DMS53 treated with DMSO at 0.1 percent for 48 hours (cell line): ENCODE measurements at regions not wholly inside any gene's neighbourhood (a gene's known extent, or its start where the extent isn't known, plus 50 kb on each side); places are given as distances from the start of the nearest gene placed in this dataset.
"Not testable (repeated sequence)": the region's sequence is repeated elsewhere in the genome, so short reads cannot be mapped to it uniquely, and the experiment has no call there.

Experiments
- DNase-seq: peaks from one replicate; lab custom pipeline; 2025; ENCODE audit not compliant: unreplicated experiment; lab: John Stamatoyannopoulos, UW

DNA sequence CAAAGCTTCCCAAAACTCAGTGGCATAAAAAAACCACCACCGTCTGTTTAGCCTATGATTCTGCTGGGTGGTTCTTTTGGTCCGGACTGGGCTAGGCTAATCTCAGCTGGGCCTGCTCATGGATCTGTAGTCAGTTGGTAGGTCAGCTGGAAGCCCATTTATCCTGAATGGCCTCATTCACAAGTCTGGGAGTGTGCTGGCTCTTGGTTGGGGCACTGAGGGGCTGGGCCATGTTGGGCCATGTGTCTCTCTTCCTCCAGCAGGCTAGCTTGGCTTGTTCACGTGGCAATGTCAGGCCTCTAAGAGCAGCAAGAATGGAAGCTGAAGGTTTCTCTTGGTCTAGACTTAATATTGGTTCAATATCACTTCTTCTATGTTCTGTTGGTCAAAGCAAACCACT, 95.7 kb upstream of the HS6ST1 start:
- DNase-seq: no peak

DNA sequence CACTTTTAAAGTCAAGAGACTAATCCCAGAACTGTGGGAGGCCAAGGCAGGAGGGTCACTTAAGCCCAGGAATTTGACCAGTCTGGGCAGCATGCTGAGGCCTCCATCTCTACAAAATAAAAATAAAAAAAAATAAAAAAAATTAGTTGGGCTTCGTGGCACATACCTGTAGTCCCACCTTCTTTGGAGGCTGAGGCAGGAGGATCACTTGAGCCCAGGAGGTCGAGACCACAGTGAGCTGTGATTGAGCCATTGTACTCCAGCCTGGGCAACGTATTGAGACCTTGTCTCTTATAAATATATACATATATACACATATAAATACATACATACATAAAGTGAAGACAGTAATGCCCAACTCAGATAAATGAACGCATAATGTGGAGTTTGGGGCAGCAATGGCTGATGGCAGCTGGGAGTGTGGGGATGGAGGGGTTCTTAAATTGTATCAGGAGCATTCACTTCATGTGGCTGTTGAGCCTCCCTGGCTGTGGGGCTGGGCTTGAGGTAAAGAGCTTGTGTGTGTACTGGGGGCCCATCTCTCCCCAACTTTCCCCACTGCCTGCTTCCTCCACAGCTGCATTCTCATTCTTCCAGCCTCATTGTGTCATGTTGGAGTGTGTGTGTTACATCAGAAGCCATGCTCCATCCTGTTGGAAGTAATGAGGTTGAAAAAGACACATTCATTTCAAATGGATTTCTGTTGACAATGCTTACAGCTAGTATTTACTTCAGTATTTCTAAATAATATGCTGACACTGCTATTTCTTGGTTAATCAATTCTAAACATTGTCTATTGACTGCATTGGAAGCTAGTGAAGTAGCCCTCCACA, 96.5 kb upstream of the HS6ST1 start:
- DNase-seq: no peak

DNA sequence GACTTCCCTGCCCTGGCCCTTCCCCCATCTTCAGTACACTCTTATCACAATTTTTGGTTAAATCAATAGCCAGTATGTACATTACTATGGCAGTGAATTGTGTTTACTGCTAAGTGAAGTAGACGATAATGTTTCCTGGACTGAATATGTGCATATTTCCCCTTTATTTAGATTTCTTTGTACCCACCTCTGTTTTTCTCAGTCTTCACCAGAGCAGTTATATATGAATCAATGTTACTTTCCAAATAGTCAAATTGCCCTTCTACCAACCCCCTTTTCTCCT, 97.1 kb upstream of the HS6ST1 start:
- DNase-seq: no peak

DNA sequence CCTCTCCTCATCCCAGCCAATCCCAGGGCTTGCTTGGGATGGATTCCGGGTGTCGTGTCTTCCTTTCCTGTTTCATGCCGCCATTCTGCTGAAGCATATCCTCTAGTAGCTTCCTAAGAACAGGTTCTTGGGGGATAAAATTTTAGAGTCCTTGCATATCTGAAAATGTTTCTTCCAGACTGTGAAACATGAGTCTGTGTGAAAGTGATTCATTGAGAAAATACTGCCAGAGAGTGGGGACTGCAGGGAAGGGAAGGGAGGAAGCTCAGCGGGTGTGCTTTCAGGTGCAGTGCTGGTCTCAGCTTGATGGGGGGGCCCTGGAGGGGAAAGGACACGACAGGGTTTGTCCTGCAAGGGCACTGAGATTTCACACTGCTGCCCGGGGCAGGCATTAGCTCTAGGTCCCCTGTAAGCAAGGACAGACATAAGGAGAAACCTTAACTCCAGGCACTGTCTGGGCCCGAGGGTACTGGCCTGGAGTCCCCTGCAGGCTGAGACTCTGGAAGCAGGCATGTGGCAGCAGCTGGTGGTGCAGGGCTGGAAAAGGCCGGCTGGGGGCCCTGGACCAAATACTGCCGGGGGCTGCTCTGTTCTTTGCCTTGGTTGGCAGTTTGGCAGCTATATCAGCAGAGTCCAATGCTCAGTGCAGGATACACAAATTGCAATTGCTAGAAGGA, 97.6 kb upstream of the HS6ST1 start:
- DNase-seq: no peak

GRCh38 chr2:128416806-128417205, 98.1 kb upstream of the HS6ST1 start:
- DNase-seq: no peak

GRCh38 chr2:128417264-128417663, 98.6 kb upstream of the HS6ST1 start:
- not testable (repeated sequence) for DNase-seq

DNA sequence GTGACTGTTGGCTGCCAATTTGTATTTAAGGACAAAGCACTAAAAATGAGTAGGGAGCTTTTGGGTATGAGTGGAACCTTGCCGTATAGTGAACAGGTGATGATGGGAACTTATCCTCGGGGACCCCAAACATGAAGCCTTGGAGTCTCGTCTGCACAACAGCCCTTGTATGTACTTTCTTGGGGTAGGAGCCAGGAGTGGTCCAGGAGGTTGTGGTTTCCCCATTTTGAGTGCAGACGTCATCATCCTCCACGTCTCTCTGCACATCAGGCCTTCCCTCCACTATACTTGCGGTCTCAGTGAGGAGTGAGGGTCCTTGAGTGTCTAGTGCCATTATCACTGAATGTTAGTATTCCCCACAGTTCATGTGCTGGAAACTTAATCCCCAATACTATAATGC, 101.5 kb upstream of the HS6ST1 start:
- DNase-seq: no peak

DNA sequence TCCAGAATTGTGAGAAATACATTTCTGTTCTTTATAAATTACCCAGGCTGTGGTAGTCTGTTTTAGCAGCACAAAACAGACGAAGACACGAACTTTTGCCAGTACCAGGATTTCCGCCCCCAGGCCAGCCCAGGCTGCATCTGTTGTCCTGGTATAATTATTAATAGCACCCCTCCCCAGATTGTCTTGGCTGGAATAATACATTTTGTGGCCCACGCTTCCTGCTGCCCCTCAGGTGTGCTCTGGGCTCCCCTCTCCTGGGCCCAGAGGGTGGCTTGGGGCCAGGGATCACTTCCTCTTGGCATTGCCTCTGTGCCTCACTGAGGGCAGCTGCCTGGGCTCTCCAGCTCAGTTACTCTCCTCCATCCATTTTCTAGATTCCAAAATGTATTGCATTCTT, 102.1 kb upstream of the HS6ST1 start:
- no peak for DNase-seq

DNA sequence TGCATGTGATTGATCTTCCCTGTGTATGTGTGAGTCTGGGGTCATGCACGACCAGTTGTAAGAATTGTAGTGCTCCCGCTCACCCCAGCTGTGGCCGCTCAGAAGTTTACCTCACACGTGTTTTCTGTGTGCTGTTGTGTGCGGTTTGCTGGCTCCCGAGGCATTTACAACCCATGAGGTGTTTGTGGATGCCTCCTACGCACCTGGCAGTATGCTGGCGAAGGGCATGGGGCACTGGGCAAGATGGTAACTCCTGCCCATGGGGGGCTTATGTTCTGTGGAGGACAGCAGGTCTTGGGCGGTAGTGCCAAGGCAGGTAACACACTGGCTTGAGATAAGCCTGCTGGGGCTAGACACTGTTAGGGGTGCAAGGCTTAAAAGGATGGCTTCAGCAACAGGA, 102.6 kb upstream of the HS6ST1 start:
- DNase-seq: no peak

- DNase-seq: no peak
Measured at GRCh38 chr2:128421861-128422311, 103.2 kb upstream of the HS6ST1 start.

DNA sequence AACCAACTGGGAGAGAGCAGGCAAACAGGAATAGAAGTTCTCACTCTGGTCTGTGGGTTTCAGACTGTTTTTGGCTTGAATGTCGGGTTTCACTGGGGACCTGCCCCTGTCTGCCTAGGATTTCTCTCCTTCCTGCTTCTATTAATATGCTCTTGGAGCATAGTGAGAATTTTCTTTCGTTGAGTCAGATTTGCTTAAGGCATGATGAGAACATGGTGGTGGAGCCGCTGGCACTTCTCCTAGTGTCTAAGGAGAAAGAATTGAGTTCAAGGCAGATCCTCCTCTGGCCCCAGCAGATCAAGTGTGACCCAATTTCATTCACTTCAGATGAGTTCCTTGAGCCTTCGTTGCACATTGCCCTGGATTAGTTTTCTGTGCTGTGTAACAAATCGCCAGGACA, 103.9 kb upstream of the HS6ST1 start:
- no peak for DNase-seq

DNA sequence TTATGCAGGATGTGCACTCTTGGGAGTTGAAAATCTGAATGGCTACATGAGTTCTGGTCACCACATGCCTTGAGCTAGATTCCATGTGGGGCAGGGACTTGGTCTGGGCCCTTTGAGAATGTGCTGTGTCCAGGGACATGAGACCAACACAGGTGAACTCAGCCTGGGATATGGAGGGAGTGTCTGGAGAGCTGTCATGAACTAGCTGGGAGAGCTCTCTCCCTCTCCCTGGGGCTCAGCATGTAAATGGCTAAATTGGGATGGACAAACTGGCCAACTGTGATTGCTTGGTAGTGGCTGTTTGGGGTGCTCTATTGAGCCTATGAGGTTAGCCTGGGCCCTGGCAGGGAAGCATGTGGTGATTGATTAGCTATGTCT, 105.1 kb upstream of the HS6ST1 start:
- DNase-seq: no peak

- no peak for DNase-seq
Measured at GRCh38 chr2:128424406-128425171, 105.9 kb upstream of the HS6ST1 start.

DNA sequence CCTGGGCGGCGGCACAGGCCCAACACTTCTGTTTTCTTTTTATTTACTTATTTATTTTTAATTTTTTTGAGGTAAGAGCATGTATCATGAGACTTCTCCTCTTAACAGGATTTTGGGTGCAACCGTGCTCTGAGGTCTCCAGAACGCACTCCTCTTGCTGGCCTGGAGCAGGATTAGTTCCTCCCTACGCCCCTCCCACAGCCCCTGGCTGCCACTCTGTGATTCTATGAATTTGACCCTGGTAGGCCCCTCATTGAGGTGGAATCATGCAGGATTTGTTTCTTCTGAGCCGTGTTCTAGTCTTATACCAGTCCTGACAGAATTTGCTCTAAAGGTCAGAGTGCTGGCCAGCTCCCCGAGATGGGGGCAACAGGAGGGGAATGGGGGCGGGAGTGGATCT, 106.5 kb upstream of the HS6ST1 start:
- DNase-seq: no peak

- no peak for DNase-seq
Measured at GRCh38 chr2:128425731-128426620, 107.3 kb upstream of the HS6ST1 start.

- no peak for DNase-seq
Measured at GRCh38 chr2:128427413-128427755, 108.7 kb upstream of the HS6ST1 start.

DNA sequence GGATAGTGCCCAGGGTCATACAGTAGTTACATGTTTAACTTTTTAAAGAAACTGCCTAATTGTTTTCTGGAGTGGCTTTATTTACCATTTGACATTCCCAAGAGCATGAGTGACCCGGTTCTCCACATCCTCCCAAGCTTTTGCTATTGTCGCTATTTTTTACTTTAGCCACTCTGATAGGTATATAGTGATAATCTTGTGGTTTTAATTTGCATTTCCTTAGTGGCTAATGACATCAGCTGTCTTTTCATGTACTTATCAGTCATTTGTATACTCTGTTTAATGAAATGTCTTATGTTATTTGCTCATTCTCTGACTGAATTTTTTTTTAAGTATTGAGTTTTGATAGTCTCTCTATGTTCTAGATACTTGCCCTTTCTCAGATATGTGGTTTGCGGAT, 109.7 kb upstream of the HS6ST1 start:
- DNase-seq: no peak

DNA sequence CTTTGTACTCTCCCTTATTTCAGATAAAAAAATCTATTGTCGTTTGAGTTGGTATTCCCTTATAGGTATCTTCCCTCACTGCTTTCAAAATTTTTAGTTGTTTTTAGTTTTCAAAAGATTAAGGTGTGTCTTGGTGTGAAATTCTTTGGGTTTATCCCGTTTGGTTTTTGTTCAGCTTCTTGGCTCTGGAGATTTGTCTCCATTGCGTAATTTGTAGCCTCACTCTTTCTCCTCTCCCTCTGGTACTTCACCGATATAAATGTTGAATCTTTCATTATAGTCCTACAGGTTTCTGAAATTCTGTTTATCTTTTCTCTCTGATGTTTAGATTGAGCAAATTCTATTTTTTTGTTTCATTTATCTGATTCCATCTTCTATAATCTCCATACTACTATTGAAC, 113.8 kb upstream of the HS6ST1 start:
- DNase-seq: no peak

- no peak for DNase-seq
Measured at GRCh38 chr2:128433911-128434550, 115.4 kb upstream of the HS6ST1 start.

DNA sequence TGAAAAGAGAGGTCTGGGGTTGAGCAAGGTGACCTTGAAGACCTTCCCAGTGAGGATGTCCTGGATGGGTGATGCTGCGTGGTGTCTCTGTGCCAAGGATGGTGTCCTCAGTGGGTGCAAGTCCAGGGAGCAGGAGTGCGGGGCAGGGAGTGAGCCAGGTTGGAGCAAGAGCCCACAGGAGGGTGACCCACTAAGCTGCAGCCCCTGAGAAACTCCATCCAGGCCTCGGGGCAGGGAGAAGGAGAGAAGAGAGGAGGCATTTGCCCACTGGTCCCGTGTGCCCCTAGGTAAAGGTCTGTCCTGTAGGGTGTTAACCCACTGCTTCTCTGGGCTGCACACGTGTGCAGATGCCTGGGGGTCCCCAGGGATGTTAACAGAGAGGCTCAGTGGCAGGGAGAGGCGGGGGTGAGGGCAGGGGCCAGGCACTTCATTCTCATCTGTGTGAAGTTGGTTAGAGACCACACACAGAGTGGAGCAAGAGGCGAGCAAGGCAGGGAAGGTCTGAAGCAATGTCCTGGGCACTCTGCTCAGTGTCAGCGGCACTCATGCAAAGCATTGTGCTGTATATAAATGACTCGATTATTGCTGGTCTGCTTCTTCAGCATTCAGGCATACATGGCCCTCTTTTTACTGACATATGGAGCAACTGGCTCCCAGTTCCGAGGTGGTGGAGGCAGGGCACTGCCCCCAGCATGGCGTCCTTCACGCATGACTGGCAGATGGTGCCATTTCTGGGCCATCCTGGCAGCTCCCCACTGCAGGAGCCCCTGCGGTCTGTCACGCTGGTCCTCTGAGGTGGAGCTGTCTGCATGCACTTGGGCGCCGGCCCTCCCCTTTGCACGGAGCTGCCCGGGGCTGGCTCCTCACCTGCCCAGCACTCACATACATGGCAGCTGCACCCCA, 117.2 kb upstream of the HS6ST1 start:
- no peak for DNase-seq
